ENCODE measurements at regions not wholly inside any gene's neighbourhood (a gene's known extent, or its start where the extent isn't known, plus 50 kb on each side); places are given as distances from the start of the nearest gene placed in this dataset.
"Not testable (repeated sequence)": the region's sequence is repeated elsewhere in the genome, so short reads cannot be mapped to it uniquely, and the experiment has no call there.

DNA sequence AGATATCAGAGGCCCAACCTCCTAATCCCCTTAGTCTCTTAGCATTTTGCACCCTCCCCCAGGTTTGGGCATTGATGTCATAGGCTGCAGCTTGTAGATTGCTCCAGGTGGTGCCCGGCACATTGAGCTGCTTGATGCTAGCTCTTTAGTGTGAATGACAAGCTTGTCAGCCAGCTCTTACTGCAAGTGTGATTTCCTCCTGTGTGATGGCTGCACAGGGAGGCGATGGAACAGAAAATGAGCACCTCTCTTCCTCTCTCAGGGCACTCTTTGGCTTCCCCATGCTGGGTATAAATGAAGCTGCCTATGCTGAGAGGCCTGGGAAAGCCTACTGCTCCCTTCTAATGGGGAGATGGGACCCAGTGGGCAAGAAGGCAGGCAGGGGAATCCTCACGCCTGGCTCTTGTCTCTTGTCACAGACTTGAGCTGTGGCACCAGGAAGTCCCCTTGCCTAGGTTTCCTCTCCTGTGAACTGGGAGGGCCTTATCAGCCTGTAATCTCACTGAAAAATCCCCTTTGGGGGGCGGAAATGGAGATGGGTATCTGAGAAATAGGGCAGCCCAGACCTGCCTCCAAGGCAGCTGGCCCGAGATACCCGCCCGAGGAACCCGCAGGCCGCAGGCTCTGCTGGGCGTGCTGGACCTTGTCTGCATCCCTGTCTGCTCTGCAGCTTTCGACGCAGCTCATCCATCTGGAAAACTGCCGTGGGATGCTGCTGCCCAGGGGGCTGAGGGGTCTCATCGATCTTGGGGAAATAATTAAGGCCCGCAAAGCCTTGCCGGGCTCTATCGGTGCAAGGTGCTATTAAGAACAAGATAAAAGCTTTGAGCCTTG lies 163.5 kb upstream of the CXCR4 start:
- H3K36me3 Mint-ChIP-seq (ENCODE audit: insufficient read depth, unreplicated experiment): no peaks in the 10 kb centered on the region
- no peak for DNase-seq
- CTCF ChIA-PET: no interaction called here
- H3K27ac Mint-ChIP-seq (ENCODE audit: unreplicated experiment): no peak overlapping the region
- H3K27me3 Mint-ChIP-seq (ENCODE audit: unreplicated experiment): peaks cover 19% of the 10 kb centered on the region
- TF ChIP-seq, protein P1, sequence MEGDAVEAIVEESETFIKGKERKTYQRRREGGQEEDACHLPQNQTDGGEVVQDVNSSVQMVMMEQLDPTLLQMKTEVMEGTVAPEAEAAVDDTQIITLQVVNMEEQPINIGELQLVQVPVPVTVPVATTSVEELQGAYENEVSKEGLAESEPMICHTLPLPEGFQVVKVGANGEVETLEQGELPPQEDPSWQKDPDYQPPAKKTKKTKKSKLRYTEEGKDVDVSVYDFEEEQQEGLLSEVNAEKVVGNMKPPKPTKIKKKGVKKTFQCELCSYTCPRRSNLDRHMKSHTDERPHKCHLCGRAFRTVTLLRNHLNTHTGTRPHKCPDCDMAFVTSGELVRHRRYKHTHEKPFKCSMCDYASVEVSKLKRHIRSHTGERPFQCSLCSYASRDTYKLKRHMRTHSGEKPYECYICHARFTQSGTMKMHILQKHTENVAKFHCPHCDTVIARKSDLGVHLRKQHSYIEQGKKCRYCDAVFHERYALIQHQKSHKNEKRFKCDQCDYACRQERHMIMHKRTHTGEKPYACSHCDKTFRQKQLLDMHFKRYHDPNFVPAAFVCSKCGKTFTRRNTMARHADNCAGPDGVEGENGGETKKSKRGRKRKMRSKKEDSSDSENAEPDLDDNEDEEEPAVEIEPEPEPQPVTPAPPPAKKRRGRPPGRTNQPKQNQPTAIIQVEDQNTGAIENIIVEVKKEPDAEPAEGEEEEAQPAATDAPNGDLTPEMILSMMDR (IDR thresholded peaks at IDR 0.05; ENCODE audit: unreplicated experiment): no peak
- no TSS peak for BruUV-seq (replicated peaks)
- H3K4me1 Mint-ChIP-seq (ENCODE audit: low read depth, unreplicated experiment): no peaks in the 10 kb centered on the region
- H3K9me3 Mint-ChIP-seq (ENCODE audit: low read depth, unreplicated experiment): peaks cover 6% of the 10 kb centered on the region
- no peak overlapping the region for H3K4me3 Mint-ChIP-seq (ENCODE audit: low read depth, unreplicated experiment)
- intact Hi-C loops (cut with micrococcal nuclease; ENCODE audit: unreplicated experiment): no loop called here

DNA sequence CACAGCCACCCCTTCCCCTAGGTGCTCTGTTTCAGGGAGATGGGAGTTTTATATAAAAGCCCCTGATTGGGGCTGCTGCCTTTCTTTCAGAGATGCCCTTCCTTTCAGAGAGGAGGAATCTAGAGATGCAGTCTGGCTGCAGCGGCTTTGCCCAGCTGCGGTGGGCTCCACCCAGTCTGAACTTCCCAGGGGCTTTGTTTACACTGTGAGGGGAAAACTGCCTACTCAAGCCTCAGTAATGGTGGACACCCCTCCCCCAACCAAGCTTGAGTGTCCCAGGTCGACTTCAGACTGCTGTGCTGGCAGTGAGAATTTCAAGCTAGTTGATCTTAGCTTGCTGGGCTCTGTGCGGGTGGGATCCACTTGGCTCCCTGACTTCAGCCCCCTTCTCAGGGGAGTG lies 148.4 kb upstream of the CXCR4 start:
- CTCF ChIA-PET; intact Hi-C loops (cut with micrococcal nuclease; ENCODE audit: unreplicated experiment); H3K36me3 Mint-ChIP-seq (ENCODE audit: insufficient read depth, unreplicated experiment); BruUV-seq (replicated peaks); H3K27ac Mint-ChIP-seq (ENCODE audit: unreplicated experiment); H3K4me3 Mint-ChIP-seq (ENCODE audit: low read depth, unreplicated experiment); H3K4me1 Mint-ChIP-seq (ENCODE audit: low read depth, unreplicated experiment); DNase-seq: not testable (repeated sequence)
- H3K9me3 Mint-ChIP-seq (ENCODE audit: low read depth, unreplicated experiment): peaks cover 15% of the 10 kb centered on the region
- H3K27me3 Mint-ChIP-seq (ENCODE audit: unreplicated experiment): peaks cover 32% of the 10 kb centered on the region

DNA sequence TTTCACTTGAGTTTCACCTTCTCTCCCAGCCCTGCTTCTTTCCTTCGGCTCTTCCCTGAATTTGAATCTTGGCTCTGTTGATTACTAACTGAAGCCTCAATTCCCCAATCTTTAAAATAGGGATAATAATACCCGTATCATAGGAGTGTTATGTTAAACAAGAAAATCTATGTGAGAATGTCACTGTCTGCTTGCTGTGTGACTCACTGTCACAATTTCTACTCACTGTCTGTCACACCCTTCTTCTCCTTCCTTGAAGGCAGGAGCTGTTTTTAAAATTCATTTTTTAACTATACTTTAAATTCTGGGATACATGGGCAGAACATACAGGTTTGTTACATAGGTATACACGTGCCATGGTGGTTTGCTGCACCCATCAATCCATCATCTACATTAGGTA lies 141.6 kb upstream of the CXCR4 start:
- Mint-ChIP-seq H3K27ac (ENCODE audit: unreplicated experiment) (no peak overlapping the region), H3K9me3 (ENCODE audit: low read depth, unreplicated experiment) (peaks cover 9% of the 10 kb centered on the region), H3K36me3 (ENCODE audit: insufficient read depth, unreplicated experiment) (no peaks in the 10 kb centered on the region), H3K27me3 (ENCODE audit: unreplicated experiment) (peaks cover 12% of the 10 kb centered on the region), H3K4me3 (ENCODE audit: low read depth, unreplicated experiment) (no peak overlapping the region), H3K4me1 (ENCODE audit: low read depth, unreplicated experiment) (peaks cover 8% of the 10 kb centered on the region)
- intact Hi-C loops (cut with micrococcal nuclease; ENCODE audit: unreplicated experiment): no loop called here
- no TSS peak for BruUV-seq (replicated peaks)
- DNase-seq: no peak
- CTCF ChIA-PET: no interaction called here
- TF ChIP-seq, protein P1 (IDR thresholded peaks at IDR 0.05; ENCODE audit: unreplicated experiment): no peak

DNA sequence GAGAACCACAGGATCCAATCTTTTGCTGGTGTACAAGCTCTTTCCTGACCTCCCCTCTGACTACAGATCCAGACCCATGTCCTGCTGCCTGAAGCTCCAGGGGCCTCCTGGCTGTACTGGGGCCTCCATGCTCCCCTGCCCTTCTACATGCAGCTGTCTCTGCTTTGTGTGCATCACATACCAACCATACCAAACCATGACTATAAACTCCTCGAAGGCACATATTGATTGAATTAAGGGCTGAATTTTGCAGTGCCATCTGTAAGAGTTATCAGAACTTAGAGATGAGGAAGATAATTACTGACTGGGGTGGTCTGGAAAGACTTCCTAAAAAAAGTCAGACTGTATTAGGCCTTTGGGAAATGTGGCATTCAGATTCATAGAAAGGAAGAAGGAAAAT lies 139.9 kb upstream of the CXCR4 start:
- no TSS peak for BruUV-seq (replicated peaks)
- no peak overlapping the region for H3K27ac Mint-ChIP-seq (ENCODE audit: unreplicated experiment)

More for the DNA sequence above, 139.9 kb upstream of the CXCR4 start:
- intact Hi-C loops (cut with micrococcal nuclease; ENCODE audit: unreplicated experiment): no loop called here
- Mint-ChIP-seq H3K27me3 (ENCODE audit: unreplicated experiment) (no peaks in the 10 kb centered on the region), H3K9me3 (ENCODE audit: low read depth, unreplicated experiment) (no peaks in the 10 kb centered on the region), H3K36me3 (ENCODE audit: insufficient read depth, unreplicated experiment) (no peaks in the 10 kb centered on the region), H3K4me1 (ENCODE audit: low read depth, unreplicated experiment) (peaks cover 8% of the 10 kb centered on the region), H3K4me3 (ENCODE audit: low read depth, unreplicated experiment) (no peak overlapping the region)
- no peak for DNase-seq
- TF ChIP-seq, protein P1 (IDR thresholded peaks at IDR 0.05; ENCODE audit: unreplicated experiment): no peak
- CTCF ChIA-PET: no interaction called here
